GM06990 (cell line): ENCODE measurements at regions not wholly inside any gene's neighbourhood (a gene's known extent, or its start where the extent isn't known, plus 50 kb on each side); places are given as distances from the start of the nearest gene placed in this dataset.

Source experiments
- DNase-seq: peaks from one replicate; pipeline ENCODE4 v3.0.0-alpha.2; 2011; ENCODE audit not compliant: insufficient read length; ENCODE audit errors: extremely low read depth
- H3K27me3 ChIP-seq: replicated peaks from 2 replicates; pipeline ENCODE4 v1.6.0; 2011; ENCODE audit warnings: low read length; ENCODE audit not compliant: control insufficient read depth, insufficient read depth
- H3K36me3 ChIP-seq: 2 replicates; pipeline ENCODE4 v1.5.1; 2011; ENCODE audit warnings: low read length; ENCODE audit not compliant: control insufficient read depth, insufficient read depth
- H3K4me3 ChIP-seq: replicated peaks from 2 replicates; pipeline ENCODE4 v1.5.1; 2011; ENCODE audit warnings: low read depth, mild to moderate bottlenecking, control low read depth, low read length
- TF ChIP-seq, protein P1 (sequence below): IDR thresholded peaks from 2 replicates; pipeline ENCODE4 v1.5.1; 2011; ENCODE audit warnings: low read length, control low read depth, mild to moderate bottlenecking, inconsistent platforms; ENCODE audit not compliant: insufficient read depth, poor library complexity, severe bottlenecking

DNA sequence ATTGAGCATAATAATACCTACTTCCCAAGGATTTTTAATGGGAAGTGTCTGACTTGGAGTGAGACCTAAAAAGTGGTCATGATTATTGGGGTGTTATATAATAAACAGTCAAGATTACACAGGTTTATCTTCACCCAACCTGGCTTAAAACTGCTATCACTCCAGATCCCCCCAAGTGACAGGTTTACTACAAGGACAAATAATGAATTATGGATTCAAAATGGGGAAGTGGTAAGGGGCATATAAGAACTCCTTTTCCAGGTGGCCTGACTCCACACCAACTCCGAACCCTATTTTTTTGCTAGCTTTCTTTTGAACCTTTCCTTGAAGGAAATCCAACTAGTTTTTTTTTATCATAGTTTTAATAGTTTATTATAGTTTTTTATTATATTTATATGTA is 663.0 kb upstream of the FANCL start:
- DNase-seq = no peak
- no peak overlapping the region for H3K4me3 ChIP-seq
- H3K27me3 ChIP-seq = no peaks in the 10 kb centered on the region
- no peaks in the 10 kb centered on the region for H3K36me3 ChIP-seq
- TF ChIP-seq, protein P1, sequence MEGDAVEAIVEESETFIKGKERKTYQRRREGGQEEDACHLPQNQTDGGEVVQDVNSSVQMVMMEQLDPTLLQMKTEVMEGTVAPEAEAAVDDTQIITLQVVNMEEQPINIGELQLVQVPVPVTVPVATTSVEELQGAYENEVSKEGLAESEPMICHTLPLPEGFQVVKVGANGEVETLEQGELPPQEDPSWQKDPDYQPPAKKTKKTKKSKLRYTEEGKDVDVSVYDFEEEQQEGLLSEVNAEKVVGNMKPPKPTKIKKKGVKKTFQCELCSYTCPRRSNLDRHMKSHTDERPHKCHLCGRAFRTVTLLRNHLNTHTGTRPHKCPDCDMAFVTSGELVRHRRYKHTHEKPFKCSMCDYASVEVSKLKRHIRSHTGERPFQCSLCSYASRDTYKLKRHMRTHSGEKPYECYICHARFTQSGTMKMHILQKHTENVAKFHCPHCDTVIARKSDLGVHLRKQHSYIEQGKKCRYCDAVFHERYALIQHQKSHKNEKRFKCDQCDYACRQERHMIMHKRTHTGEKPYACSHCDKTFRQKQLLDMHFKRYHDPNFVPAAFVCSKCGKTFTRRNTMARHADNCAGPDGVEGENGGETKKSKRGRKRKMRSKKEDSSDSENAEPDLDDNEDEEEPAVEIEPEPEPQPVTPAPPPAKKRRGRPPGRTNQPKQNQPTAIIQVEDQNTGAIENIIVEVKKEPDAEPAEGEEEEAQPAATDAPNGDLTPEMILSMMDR = no peak

DNA sequence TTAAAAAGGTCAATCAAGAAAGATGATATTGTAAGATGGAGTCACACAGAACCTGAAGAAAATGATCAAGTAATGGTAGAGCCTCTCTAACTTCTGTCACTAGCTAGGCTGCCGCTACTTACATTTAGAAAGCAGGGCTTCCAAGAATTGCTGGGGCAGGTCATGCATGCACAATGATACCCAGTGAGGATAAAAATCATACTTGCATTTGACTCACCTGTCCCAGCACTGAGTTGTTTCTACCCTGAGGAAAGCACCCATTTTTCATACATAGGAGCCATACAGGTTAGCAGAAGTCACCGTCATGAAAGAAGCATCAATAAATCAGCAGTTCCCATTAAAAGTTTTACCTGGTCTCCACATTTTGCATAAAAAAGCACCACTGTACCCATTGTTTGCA is 662.3 kb upstream of the FANCL start:
- no peaks in the 10 kb centered on the region for H3K36me3 ChIP-seq
- no peak for DNase-seq

DNA sequence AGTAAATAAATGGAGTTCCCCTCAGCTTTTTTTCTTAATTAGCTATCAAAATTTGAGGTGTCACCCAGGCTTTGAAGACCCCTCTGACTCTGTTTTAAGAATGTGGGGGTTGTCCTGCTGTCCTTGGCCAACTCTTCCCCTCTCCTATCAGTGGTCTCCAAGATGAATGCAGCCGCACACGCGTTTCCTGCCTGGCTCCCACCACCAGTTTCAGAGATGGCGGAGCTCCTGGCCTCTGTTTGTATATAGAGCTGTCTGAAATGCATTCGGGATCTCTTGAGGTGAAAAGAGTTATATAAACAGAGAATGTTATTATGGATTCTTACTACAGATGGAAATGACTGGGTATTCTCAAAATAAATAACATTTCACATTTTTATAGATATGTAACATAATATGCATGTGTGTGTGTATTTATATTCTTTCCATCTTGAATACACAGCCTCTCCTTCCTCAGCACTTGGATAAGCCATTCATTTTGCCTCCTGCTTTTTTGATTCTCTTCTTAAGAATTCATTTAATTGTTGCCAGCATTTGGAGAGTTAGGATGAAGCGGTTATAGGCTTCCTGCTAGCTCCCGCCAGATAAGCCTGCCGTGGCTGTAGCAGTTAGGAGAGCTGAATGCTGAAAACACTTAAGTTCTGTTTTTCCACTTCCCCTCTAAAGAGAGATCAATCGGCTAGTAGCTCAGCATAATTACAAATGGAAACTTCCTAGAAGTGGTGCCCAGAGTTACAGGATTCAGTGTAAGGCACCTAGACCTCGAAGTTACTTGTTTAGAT is 659.3 kb upstream of the FANCL start:
- Histone ChIP-seq H3K27me3 (no peaks in the 10 kb centered on the region), H3K4me3 (no peak overlapping the region), H3K36me3 (no peaks in the 10 kb centered on the region)
- TF ChIP-seq, protein P1 = no peak
- no peak for DNase-seq

More for the DNA sequence above, 662.3 kb upstream of the FANCL start:
- TF ChIP-seq, protein P1 = no peak
- no peak overlapping the region for H3K4me3 ChIP-seq
- no peaks in the 10 kb centered on the region for H3K27me3 ChIP-seq

DNA sequence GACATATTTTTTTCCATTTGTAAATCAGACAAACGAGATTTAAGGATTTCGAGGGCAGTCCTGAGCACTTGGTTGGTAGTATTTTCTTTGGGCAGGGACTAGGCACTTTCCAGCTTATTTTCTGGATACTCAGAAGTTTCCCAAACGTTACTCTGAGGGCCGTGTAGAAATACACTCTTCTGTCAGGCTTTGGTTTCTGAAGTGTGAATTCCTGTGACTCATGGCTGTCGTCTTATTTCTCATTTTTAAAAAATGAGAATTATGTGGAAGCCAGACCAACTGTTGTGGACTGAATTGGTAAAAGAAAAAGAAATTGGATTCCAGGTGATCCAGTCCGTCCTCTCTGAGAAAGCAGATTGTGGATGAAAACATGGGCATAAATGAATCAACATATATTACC is 658.6 kb upstream of the FANCL start:
- no peak for DNase-seq

DNA sequence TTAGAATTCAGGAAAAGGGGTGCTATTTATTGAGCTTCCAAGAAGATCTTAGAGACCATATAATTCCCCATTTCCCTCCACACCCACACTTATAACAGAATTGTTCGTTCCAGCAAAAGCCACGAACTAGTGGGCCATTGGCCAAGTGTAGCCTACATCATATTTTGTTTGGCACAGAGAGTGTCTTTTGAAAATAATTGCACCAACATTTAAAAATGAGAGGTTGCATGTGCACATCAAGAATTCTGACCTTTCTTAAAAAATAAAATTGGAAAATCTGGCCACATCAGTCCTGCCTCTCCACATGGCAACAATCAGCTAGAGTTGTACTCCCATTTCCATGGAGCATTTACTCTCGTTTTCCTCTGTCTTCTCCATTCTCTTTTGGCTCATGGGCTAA is 655.5 kb upstream of the FANCL start:
- no peak overlapping the region for H3K4me3 ChIP-seq
- no peaks in the 10 kb centered on the region for H3K27me3 ChIP-seq
- TF ChIP-seq, protein P1 = no peak
- DNase-seq = no peak
- H3K36me3 ChIP-seq = no peaks in the 10 kb centered on the region

More for the DNA sequence above, 658.6 kb upstream of the FANCL start:
- TF ChIP-seq, protein P1 = no peak
- H3K4me3 ChIP-seq = no peak overlapping the region
- H3K27me3 ChIP-seq = no peaks in the 10 kb centered on the region
- H3K36me3 ChIP-seq = no peaks in the 10 kb centered on the region
